ENCODE measurements at regions not wholly inside any gene's neighbourhood (a gene's known extent, or its start where the extent isn't known, plus 50 kb on each side); places are given as distances from the start of the nearest gene placed in this dataset.

DNA sequence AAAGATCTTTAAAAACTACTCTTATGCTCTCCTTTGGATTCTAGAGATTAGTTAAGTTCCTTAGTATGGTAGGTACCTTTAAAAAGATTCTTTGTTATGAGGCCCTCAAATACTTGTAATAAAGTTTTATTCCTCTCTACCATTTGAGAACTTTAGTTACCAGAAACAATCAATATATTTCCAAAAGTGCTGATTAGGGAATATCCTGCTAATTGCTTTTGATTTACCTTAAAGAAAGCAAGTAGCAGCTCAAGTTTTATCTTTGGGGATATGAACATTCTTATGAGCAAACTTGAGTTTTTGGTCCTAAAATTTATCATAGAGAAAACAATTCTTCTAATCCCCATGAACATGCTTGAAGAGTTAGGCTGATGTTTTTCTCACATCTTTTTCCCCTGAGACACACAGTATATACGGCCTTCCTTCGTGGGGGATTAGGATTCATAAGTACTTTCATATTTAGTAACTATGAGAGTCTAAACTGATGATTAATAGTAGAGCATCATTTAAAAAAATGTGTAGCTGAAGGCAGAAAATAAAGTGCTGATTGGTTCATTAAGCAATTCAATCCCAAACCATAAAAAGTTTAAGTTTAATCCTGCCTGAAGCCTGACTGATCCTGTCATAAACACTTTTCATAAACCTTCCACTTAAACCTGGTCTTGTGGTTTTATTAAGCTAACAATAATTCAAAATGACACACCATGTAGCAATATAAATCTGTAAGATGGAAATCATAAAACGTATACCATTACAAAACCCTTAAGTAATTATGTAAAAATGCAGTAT lies 380.5 kb upstream of the FBXO33 start:
- DNase-seq (ENCODE audit: low spot score) = no peak
- intact Hi-C loops (cut with DNase I) = no loop called here

GRCh38 chr14:39807271-39807670 lies 375.0 kb upstream of the FBXO33 start:
- intact Hi-C loops (cut with DNase I) = no loop called here
- no peak for DNase-seq (ENCODE audit: low spot score)

- DNase-seq (ENCODE audit: low spot score) = no peak
- intact Hi-C loops (cut with DNase I) = no loop called here
Observed at GRCh38 chr14:39784461-39784860, 352.2 kb upstream of the FBXO33 start.

GRCh38 chr14:39781466-39781865 lies 349.2 kb upstream of the FBXO33 start:
- intact Hi-C loops (cut with DNase I) = no loop called here

GRCh38 chr14:39773387-39774126 lies 341.3 kb upstream of the FBXO33 start:
- intact Hi-C loops (cut with DNase I) = no loop called here
- DNase-seq (ENCODE audit: low spot score) = no peak

More at GRCh38 chr14:39781466-39781865, 349.2 kb upstream of the FBXO33 start:
- DNase-seq (ENCODE audit: low spot score) = no peak

GRCh38 chr14:39772627-39773026 lies 340.4 kb upstream of the FBXO33 start:
- intact Hi-C loops (cut with DNase I) = no loop called here
- DNase-seq (ENCODE audit: low spot score) = no peak

DNA sequence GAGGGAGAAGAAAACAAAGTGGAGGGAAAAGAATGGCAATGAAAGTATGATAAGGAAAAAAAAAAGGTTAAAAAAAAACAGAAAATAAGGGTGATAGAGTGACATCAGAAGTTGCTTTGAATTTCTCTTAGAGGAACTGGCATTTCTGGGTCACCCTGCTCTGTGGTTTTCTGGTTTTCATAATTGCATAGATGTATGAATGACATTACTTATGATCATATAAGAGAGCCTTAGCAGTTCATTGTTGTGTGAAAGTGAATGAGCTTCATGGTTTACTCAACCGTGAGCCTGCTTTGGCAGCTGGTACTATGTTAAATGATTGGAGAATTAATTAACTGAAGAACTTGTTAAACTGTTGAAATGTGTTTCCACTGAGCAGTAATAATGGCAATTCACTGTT lies 336.4 kb upstream of the FBXO33 start:
- DNase-seq (ENCODE audit: low spot score) = no peak
- intact Hi-C loops (cut with DNase I) = no loop called here

- intact Hi-C loops (cut with DNase I) = no loop called here
- no peak for DNase-seq (ENCODE audit: low spot score)
Observed at GRCh38 chr14:39766397-39767000, 334.3 kb upstream of the FBXO33 start.

- DNase-seq (ENCODE audit: low spot score) = no peak
- intact Hi-C loops (cut with DNase I) = no loop called here
Observed at GRCh38 chr14:39765676-39766075, 333.4 kb upstream of the FBXO33 start.

DNA sequence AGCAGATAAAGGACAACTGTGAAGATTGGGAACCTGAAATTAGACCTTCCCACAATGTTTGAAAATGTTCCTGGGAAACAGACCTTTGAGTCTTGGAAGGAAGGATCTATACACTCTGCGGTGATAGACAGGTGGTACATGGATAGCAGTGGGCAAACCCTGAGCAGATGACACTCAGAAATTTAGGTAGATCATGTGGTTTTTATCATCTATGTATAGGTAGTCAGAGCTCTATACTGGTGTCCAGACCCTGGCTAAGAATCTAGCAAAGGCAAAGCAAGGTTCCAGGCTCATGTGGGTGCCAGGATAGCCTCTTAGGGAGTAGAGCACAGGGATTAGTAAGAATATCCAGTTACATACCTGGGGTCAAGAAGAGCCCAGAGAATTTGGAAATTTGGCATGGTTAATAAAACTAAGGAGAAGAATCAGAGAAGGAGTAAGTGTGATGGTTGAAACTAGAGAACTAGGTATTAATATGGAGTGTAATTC lies 331.2 kb upstream of the FBXO33 start:
- intact Hi-C loops (cut with DNase I) = no loop called here
- no peak for DNase-seq (ENCODE audit: low spot score)

DNA sequence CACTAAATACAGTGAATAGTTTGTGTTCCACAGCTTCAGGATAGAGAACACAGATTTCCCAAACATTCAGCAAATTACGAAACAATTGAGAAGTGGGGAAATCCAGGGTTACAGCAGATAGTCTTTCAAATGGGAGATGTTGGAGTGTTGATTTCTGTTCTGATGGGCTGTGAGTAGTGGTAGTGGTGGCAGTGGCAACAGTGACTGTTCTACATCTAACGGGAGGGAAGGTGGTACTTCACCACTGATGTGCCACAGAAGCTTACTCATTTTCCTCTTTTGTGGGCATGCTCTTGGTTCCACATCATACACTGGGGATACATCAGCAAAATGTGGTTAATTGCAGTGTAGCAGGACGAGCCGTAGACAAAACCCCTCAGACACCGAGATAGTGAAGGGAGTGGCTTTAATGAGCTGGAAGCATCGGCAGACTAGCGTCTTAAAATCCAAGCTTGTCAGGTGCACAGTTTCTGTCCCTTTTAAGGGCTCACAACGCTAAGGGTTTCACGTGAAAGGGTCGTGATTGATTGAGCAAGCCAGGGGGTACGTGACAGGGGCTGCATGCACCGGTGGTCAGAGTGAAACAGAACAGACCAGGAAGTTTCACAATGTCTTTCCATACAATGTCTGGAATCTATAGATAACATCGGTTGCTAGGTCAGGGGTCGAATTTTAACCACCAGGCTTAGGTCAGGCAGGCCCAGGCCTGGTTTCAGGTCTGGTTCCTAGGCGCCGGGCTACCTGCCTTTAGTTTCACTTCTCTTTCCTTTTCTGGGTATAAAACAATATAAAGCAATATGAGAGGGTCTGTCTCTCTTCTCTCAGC lies 330.6 kb upstream of the FBXO33 start:
- DNase-seq (ENCODE audit: low spot score) = no peak
- intact Hi-C loops (cut with DNase I) = no loop called here

GRCh38 chr14:39755269-39755878 lies 323.1 kb upstream of the FBXO33 start:
- no peak for DNase-seq (ENCODE audit: low spot score)
- intact Hi-C loops (cut with DNase I) = no loop called here

- intact Hi-C loops (cut with DNase I) = no loop called here
- DNase-seq (ENCODE audit: low spot score) = no peak
Observed at GRCh38 chr14:39740454-39740853, 308.2 kb upstream of the FBXO33 start.

- DNase-seq (ENCODE audit: low spot score) = no peak
- intact Hi-C loops (cut with DNase I) = no loop called here
Observed at GRCh38 chr14:39739796-39740195, 307.6 kb upstream of the FBXO33 start.

GRCh38 chr14:39734306-39734705 lies 302.1 kb upstream of the FBXO33 start:
- intact Hi-C loops (cut with DNase I) = no loop called here
- DNase-seq (ENCODE audit: low spot score) = no peak

- no peak for DNase-seq (ENCODE audit: low spot score)
- intact Hi-C loops (cut with DNase I) = no loop called here
Observed at GRCh38 chr14:39733741-39734140, 301.5 kb upstream of the FBXO33 start.

- DNase-seq (ENCODE audit: low spot score) = no peak
- intact Hi-C loops (cut with DNase I) = no loop called here
Observed at GRCh38 chr14:39731912-39732311, 299.7 kb upstream of the FBXO33 start.

GRCh38 chr14:39726563-39726962 lies 294.3 kb upstream of the FBXO33 start:
- intact Hi-C loops (cut with DNase I) = no loop called here
- no peak for DNase-seq (ENCODE audit: low spot score)

- no peak for DNase-seq (ENCODE audit: low spot score)
- intact Hi-C loops (cut with DNase I) = no loop called here
Observed at GRCh38 chr14:39722547-39723273, 290.5 kb upstream of the FBXO33 start.

Data from cardiac septum (tissue), 1 donor.